Adipocyte (in vitro differentiated cells): ENCODE measurements at regions not wholly inside any gene's neighbourhood (a gene's known extent, or its start where the extent isn't known, plus 50 kb on each side); places are given as distances from the start of the nearest gene placed in this dataset.

Source experiments
- DNase-seq: peaks from one replicate; pipeline ENCODE4 v3.0.0-alpha.2; 2015; ENCODE audit warnings: low read depth
- H3K27me3 ChIP-seq: replicated peaks from 2 replicates; pipeline ENCODE4 v1.7.0; 2013; ENCODE audit warnings: mild to moderate bottlenecking, low read length, moderate library complexity; ENCODE audit not compliant: control insufficient read depth, insufficient read depth
- H3K36me3 ChIP-seq: 2 replicates; pipeline ENCODE4 v1.7.0; 2013; ENCODE audit warnings: low read length, mild to moderate bottlenecking, moderate library complexity; ENCODE audit not compliant: control insufficient read depth, insufficient read depth, severe bottlenecking
- H3K4me1 ChIP-seq: 2 replicates; pipeline ENCODE4 v1.7.0; 2013; ENCODE audit warnings: mild to moderate bottlenecking, low read length, moderate library complexity; ENCODE audit not compliant: control insufficient read depth, insufficient read depth
- H3K4me3 ChIP-seq: 2 replicates; pipeline ENCODE4 v1.7.0; 2013; ENCODE audit warnings: mild to moderate bottlenecking, low read length, moderate library complexity
- H3K9ac ChIP-seq: 2 replicates; pipeline ENCODE4 v1.7.0; 2013; ENCODE audit warnings: mild to moderate bottlenecking, low read length, moderate library complexity
- H3K9me3 ChIP-seq: 2 replicates; pipeline ENCODE4 v1.7.0; 2013; ENCODE audit warnings: mild to moderate bottlenecking, low read length, moderate library complexity; ENCODE audit not compliant: control insufficient read depth

- H3K9ac ChIP-seq, result no peak overlapping the region
- H3K4me3 ChIP-seq, result no peak overlapping the region
- H3K27me3 ChIP-seq, result no peaks in the 10 kb centered on the region
- H3K4me1 ChIP-seq, result no peaks in the 10 kb centered on the region
- no peaks in the 10 kb centered on the region for H3K36me3 ChIP-seq
- no peak for DNase-seq
- H3K9me3 ChIP-seq, result no peaks in the 10 kb centered on the region
Measured at GRCh38 chr13:108000998-108001397, 214.3 kb downstream of the LIG4 start.

GRCh38 chr13:107999751-108000150 lies 215.6 kb downstream of the LIG4 start:
- DNase-seq, result no peak
- no peaks in the 10 kb centered on the region for H3K9me3 ChIP-seq
- no peaks in the 10 kb centered on the region for H3K27me3 ChIP-seq
- no peak overlapping the region for H3K4me3 ChIP-seq
- H3K9ac ChIP-seq, result no peak overlapping the region
- no peaks in the 10 kb centered on the region for H3K4me1 ChIP-seq
- no peaks in the 10 kb centered on the region for H3K36me3 ChIP-seq

- H3K9ac ChIP-seq, result no peak overlapping the region
- no peaks in the 10 kb centered on the region for H3K27me3 ChIP-seq
- no peaks in the 10 kb centered on the region for H3K36me3 ChIP-seq
- H3K4me3 ChIP-seq, result no peak overlapping the region
- no peaks in the 10 kb centered on the region for H3K9me3 ChIP-seq
- DNase-seq, result no peak
- no peaks in the 10 kb centered on the region for H3K4me1 ChIP-seq
Measured at GRCh38 chr13:107994137-107994536, 221.2 kb downstream of the LIG4 start.

GRCh38 chr13:107993239-107993949 lies 221.9 kb downstream of the LIG4 start:
- no peak for DNase-seq
- H3K9me3 ChIP-seq, result no peaks in the 10 kb centered on the region
- no peak overlapping the region for H3K9ac ChIP-seq
- no peak overlapping the region for H3K4me3 ChIP-seq
- H3K36me3 ChIP-seq, result no peaks in the 10 kb centered on the region
- no peaks in the 10 kb centered on the region for H3K4me1 ChIP-seq
- H3K27me3 ChIP-seq, result no peaks in the 10 kb centered on the region

- no peaks in the 10 kb centered on the region for H3K4me1 ChIP-seq
Measured at GRCh38 chr13:107992542-107992941, 222.8 kb downstream of the LIG4 start.

GRCh38 chr13:107977071-107977574 lies 238.2 kb downstream of the LIG4 start:
- Histone ChIP-seq H3K4me1 (no peaks in the 10 kb centered on the region), H3K27me3 (no peaks in the 10 kb centered on the region), H3K36me3 (no peaks in the 10 kb centered on the region), H3K4me3 (no peak overlapping the region), H3K9me3 (no peaks in the 10 kb centered on the region), H3K9ac (no peak overlapping the region)
- DNase-seq, result no peak

More at GRCh38 chr13:107992542-107992941, 222.8 kb downstream of the LIG4 start:
- Histone ChIP-seq H3K36me3 (no peaks in the 10 kb centered on the region), H3K9me3 (no peaks in the 10 kb centered on the region), H3K9ac (no peak overlapping the region), H3K4me3 (no peak overlapping the region), H3K27me3 (no peaks in the 10 kb centered on the region)
- peak; percentile 16 for DNase-seq

GRCh38 chr13:107976628-107977027 lies 238.7 kb downstream of the LIG4 start:
- no peaks in the 10 kb centered on the region for H3K27me3 ChIP-seq
- no peak overlapping the region for H3K9ac ChIP-seq
- H3K4me1 ChIP-seq, result no peaks in the 10 kb centered on the region
- H3K9me3 ChIP-seq, result no peaks in the 10 kb centered on the region
- no peak overlapping the region for H3K4me3 ChIP-seq
- no peaks in the 10 kb centered on the region for H3K36me3 ChIP-seq
- no peak for DNase-seq

- no peak overlapping the region for H3K4me3 ChIP-seq
- no peaks in the 10 kb centered on the region for H3K36me3 ChIP-seq
- no peak for DNase-seq
- no peaks in the 10 kb centered on the region for H3K4me1 ChIP-seq
- H3K9me3 ChIP-seq, result no peaks in the 10 kb centered on the region
- no peaks in the 10 kb centered on the region for H3K27me3 ChIP-seq
- no peak overlapping the region for H3K9ac ChIP-seq
Measured at GRCh38 chr13:107974409-107974808, 240.9 kb downstream of the LIG4 start.

GRCh38 chr13:107969546-107969945 lies 245.8 kb downstream of the LIG4 start:
- Histone ChIP-seq H3K4me3 (no peak overlapping the region), H3K36me3 (no peaks in the 10 kb centered on the region), H3K27me3 (no peaks in the 10 kb centered on the region), H3K4me1 (no peaks in the 10 kb centered on the region), H3K9me3 (peaks cover 5% of the 10 kb centered on the region), H3K9ac (no peak overlapping the region)
- no peak for DNase-seq

GRCh38 chr13:107968470-107968869 lies 246.9 kb downstream of the LIG4 start:
- H3K9ac ChIP-seq, result no peak overlapping the region
- H3K4me3 ChIP-seq, result no peak overlapping the region
- H3K27me3 ChIP-seq, result no peaks in the 10 kb centered on the region
- H3K36me3 ChIP-seq, result no peaks in the 10 kb centered on the region
- H3K4me1 ChIP-seq, result no peaks in the 10 kb centered on the region
- no peak for DNase-seq
- peaks cover 5% of the 10 kb centered on the region for H3K9me3 ChIP-seq

- H3K9me3 ChIP-seq, result peaks cover 5% of the 10 kb centered on the region
- H3K27me3 ChIP-seq, result no peaks in the 10 kb centered on the region
- no peak overlapping the region for H3K9ac ChIP-seq
- H3K4me1 ChIP-seq, result no peaks in the 10 kb centered on the region
- H3K4me3 ChIP-seq, result no peak overlapping the region
- DNase-seq, result no peak
- no peaks in the 10 kb centered on the region for H3K36me3 ChIP-seq
Measured at GRCh38 chr13:107964395-107964794, 250.9 kb downstream of the LIG4 start.
